K562 (cell line): ENCODE measurements at regions not wholly inside any gene's neighbourhood (a gene's known extent, or its start where the extent isn't known, plus 50 kb on each side); places are given as distances from the start of the nearest gene placed in this dataset.
A peak's percentile ranks its signal among the peaks of the same experiment; 100 is the strongest.

ENCODE experiments used
- ATF1 ChIP-seq, 2 experiments: fragments of 450-650 bp in 1 of 2; IDR thresholded peaks; 2 replicates each; pipeline ENCODE4 v1.6.1; 2016; ENCODE audit warnings: missing compliant biosample characterization in 1 of 2, missing genetic modification characterization in 1 of 2
- CREB1 ChIP-seq, 2 experiments: sonication (generic) in 1 of 2; formaldehyde crosslinking in 1 of 2; IDR thresholded peaks; 2 replicates each; pipeline versions ENCODE4 v1.6.1 to v1.8.0; 2012 to 2022; ENCODE audit warnings: inconsistent platforms in 1 of 2, mild to moderate bottlenecking in 1 of 2, missing genetic modification reagents in 1 of 2, moderate library complexity in 1 of 2
- CSDE1 ChIP-seq, 2 experiments: fragments of 450-650 bp; IDR thresholded peaks; 2 replicates each; pipeline ENCODE4 v1.6.1; 2016; ENCODE audit warnings: mild to moderate bottlenecking in 1 of 2
- FOSL1 ChIP-seq: fragments of 200-800 bp; sonication (Bioruptor generic); conservative IDR thresholded peaks from 2 replicates; pipeline ENCODE4 v1.6.1; 2016; ENCODE audit warnings: missing genetic modification characterization, missing compliant biosample characterization
- FOXJ3 ChIP-seq: sonication (generic); formaldehyde crosslinking; IDR thresholded peaks from 2 replicates; pipeline ENCODE4 v1.4.0; 2020; ENCODE audit warnings: mild to moderate bottlenecking, missing genetic modification reagents
- FOXM1 ChIP-seq, 2 experiments: fragments of 450-650 bp in 1 of 2; sonication (generic) in 1 of 2; formaldehyde crosslinking in 1 of 2; IDR thresholded peaks; 2 replicates each; pipeline versions ENCODE4 v1.6.1 to v1.9.0; 2017 to 2022; ENCODE audit warnings: low read depth in 2 of 2, mild to moderate bottlenecking in 2 of 2, missing genetic modification reagents in 1 of 2, moderate library complexity in 1 of 2
- GTF2E2 ChIP-seq: fragments of 200-800 bp; sonication (Bioruptor generic); IDR thresholded peaks from 2 replicates; pipeline ENCODE4 v1.6.1; 2016; ENCODE audit warnings: missing genetic modification characterization, missing compliant biosample characterization
- ILK ChIP-seq: fragments of 450-650 bp; IDR thresholded peaks from 2 replicates; pipeline ENCODE4 v1.6.1; 2016; ENCODE audit warnings: missing genetic modification characterization, low read depth, mild to moderate bottlenecking, missing compliant biosample characterization, moderate library complexity, borderline replicate concordance
- KAT7 ChIP-seq: sonication (generic); formaldehyde crosslinking; IDR thresholded peaks from 2 replicates; pipeline ENCODE4 v1.8.0; 2022; ENCODE audit warnings: missing genetic modification reagents, mild to moderate bottlenecking, borderline replicate concordance
- MXI1 ChIP-seq: IDR thresholded peaks from 2 replicates; pipeline ENCODE4 v1.6.1; 2011; ENCODE audit warnings: low read depth, mild to moderate bottlenecking, improper control_type of control experiment, low read length
- NCOA1 ChIP-seq: fragments of 450-650 bp; IDR thresholded peaks from 2 replicates; pipeline ENCODE4 v1.6.1; 2016; ENCODE audit warnings: low read depth
- NFXL1 ChIP-seq: fragments of 450-650 bp; formaldehyde crosslinking; IDR thresholded peaks from 2 replicates; pipeline ENCODE4 v1.4.0; 2021; ENCODE audit warnings: mild to moderate bottlenecking
- RB1 ChIP-seq: fragments of 450-650 bp; IDR thresholded peaks from 2 replicates; pipeline ENCODE4 v1.6.1; 2017; ENCODE audit warnings: low read depth, mild to moderate bottlenecking
- SREBF2 ChIP-seq: sonication (generic); formaldehyde crosslinking; IDR thresholded peaks from 2 replicates; pipeline ENCODE4 v1.4.0; 2020; ENCODE audit warnings: mild to moderate bottlenecking, missing genetic modification reagents
- SRF ChIP-seq, 2 experiments: fragments of 250-450, 450-650 bp in 1 of 2; sonication (Bioruptor Pico) in 1 of 2; sonication (generic) in 1 of 2; formaldehyde crosslinking; IDR thresholded peaks; 2 replicates each; pipeline versions ENCODE4 v1.5.0 to v1.5.1; 2020 to 2022; ENCODE audit warnings: mild to moderate bottlenecking in 1 of 2, missing genetic modification reagents in 1 of 2
- ZBTB17 ChIP-seq: fragments of 450-650 bp; formaldehyde crosslinking; IDR thresholded peaks from 2 replicates; pipeline ENCODE4 v1.4.0; 2020; ENCODE audit warnings: mild to moderate bottlenecking
- ZNF282 ChIP-seq: sonication (generic); formaldehyde crosslinking; IDR thresholded peaks from 2 replicates; pipeline ENCODE4 v1.8.1; 2023; ENCODE audit warnings: missing genetic modification reagents
- ZNF583 ChIP-seq: fragments of 250-450 bp; sonication (Bioruptor Pico); IDR thresholded peaks from 2 replicates; pipeline ENCODE4 v1.4.0; 2020
- ZNF77 ChIP-seq: fragments of 250-450 bp; sonication (Bioruptor Pico); IDR thresholded peaks from 2 replicates; pipeline ENCODE4 v1.5.0; 2020
- TF ChIP-seq, protein P1 (sequence below), 2 experiments: fragments of 450-650 bp in 1 of 2; sonication (generic) in 1 of 2; formaldehyde crosslinking in 1 of 2; IDR thresholded peaks; 2 replicates each; pipeline versions ENCODE4 v1.7.1 to v1.9.0; 2016 to 2022; ENCODE audit warnings: inconsistent platforms in 1 of 2, mild to moderate bottlenecking in 1 of 2, missing genetic modification reagents in 1 of 2

DNA sequence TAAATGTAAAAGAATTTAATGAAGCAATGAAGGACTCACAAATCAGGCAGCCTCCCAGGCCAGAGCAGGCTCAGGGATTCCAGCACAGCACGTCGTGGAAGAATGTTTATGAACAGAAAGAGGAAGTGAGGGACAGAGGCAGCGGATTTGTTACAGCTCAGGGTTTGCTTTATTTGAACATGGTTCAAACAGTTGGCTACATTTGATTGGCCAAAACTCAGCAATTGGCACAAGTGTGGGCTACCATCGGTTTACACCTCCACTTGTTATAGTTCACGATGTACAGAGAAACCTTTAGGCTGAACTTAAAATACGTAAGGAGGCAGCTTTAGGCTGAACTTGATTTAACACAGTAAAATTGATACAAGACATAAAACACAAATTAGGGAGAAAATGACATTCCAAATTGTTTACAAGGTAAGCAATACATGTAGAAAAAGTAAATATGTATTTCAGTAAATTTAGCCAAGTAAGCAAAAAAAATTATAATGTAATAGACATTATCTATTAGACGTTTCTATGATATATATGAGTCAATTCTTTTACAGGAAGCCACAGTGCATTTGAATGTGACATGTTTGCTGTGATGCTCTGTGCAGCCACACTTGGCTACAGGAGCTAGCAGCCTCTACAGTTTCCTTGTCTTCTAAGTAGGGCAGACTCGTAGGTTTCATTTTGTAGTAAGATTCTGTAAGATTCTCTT lies 126.5 kb downstream of the ADSS2 start (continued):
- TF ChIP-seq ILK (tag) (no peak), ZNF583 (CRISPR knock-in tag) (0 out of 2 replicates have a peak, but pooled peaks have one; percentile 63), RB1 (0 out of 2 replicates have a peak, but pooled peaks have one; percentile 38), SREBF2 (CRISPR knock-in tag) (no peak), ZBTB17 (CRISPR knock-in tag) (peak; percentile 40; the same call in 1 of the 2 replicates), ZNF282 (CRISPR knock-in tag) (no peak), CREB1 (IDR thresholded peaks at IDR 0.05) (no peak), CREB1 (CRISPR knock-in tag; IDR thresholded peaks at IDR 0.05) (no peak), SRF (CRISPR knock-in tag; IDR thresholded peaks at IDR 0.05) (0 out of 4 replicates have a peak, but pooled peaks of 1 of the 2 experiments have one; percentile 36), NFXL1 (no peak; the same call in 1 of the 2 replicates), KAT7 (CRISPR knock-in tag) (no peak), GTF2E2 (tag) (no peak; the same call in 1 of the 2 replicates), NCOA1 (no peak), FOXJ3 (no peak), FOSL1 (tag) (peak; percentile 23; the same call in 1 of the 2 replicates), FOXM1 (IDR thresholded peaks at IDR 0.05; ENCODE audit: low read depth) (peak; percentile 99), FOXM1 (CRISPR knock-in tag; IDR thresholded peaks at IDR 0.05; ENCODE audit: low read depth) (peak; percentile 67; the same call in 1 of the 2 replicates), CSDE1 (IDR thresholded peaks at IDR 0.05) (no peak), MXI1 (no peak), ATF1 (CRISPR knock-in tag; IDR thresholded peaks at IDR 0.05) (no peak), ATF1 (tag; IDR thresholded peaks at IDR 0.05) (no peak), ZNF77 (CRISPR knock-in tag) (no peak)
- TF ChIP-seq, protein P1, sequence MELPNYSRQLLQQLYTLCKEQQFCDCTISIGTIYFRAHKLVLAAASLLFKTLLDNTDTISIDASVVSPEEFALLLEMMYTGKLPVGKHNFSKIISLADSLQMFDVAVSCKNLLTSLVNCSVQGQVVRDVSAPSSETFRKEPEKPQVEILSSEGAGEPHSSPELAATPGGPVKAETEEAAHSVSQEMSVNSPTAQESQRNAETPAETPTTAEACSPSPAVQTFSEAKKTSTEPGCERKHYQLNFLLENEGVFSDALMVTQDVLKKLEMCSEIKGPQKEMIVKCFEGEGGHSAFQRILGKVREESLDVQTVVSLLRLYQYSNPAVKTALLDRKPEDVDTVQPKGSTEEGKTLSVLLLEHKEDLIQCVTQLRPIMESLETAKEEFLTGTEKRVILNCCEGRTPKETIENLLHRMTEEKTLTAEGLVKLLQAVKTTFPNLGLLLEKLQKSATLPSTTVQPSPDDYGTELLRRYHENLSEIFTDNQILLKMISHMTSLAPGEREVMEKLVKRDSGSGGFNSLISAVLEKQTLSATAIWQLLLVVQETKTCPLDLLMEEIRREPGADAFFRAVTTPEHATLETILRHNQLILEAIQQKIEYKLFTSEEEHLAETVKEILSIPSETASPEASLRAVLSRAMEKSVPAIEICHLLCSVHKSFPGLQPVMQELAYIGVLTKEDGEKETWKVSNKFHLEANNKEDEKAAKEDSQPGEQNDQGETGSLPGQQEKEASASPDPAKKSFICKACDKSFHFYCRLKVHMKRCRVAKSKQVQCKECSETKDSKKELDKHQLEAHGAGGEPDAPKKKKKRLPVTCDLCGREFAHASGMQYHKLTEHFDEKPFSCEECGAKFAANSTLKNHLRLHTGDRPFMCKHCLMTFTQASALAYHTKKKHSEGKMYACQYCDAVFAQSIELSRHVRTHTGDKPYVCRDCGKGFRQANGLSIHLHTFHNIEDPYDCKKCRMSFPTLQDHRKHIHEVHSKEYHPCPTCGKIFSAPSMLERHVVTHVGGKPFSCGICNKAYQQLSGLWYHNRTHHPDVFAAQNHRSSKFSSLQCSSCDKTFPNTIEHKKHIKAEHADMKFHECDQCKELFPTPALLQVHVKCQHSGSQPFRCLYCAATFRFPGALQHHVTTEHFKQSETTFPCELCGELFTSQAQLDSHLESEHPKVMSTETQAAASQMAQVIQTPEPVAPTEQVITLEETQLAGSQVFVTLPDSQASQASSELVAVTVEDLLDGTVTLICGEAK (IDR thresholded peaks at IDR 0.05), result peak; percentile 30; the same call in 1 of the 2 replicates
- TF ChIP-seq, protein P1 (CRISPR knock-in tag; IDR thresholded peaks at IDR 0.05), result no peak
